SU-DHL-6 (cell line): ENCODE measurements at regions not wholly inside any gene's neighbourhood (a gene's known extent, or its start where the extent isn't known, plus 50 kb on each side); places are given as distances from the start of the nearest gene placed in this dataset.

ENCODE experiments used
- H2AFZ ChIP-seq: fragments of 200-600 bp; sonication (generic); 2 replicates; pipeline ENCODE4 v1.6.1; 2014; ENCODE audit warnings: low read depth, mild to moderate bottlenecking, moderate library complexity, mixed read lengths, antibody characterized with exemption, low read length; ENCODE audit not compliant: severe bottlenecking
- H3F3A ChIP-seq: fragments of 200-600 bp; shearing (Covaris generic); 2 replicates; pipeline ENCODE4 v1.6.0; 2016; ENCODE audit warnings: antibody characterized with exemption, mild to moderate bottlenecking; ENCODE audit not compliant: insufficient read depth
- H3K27ac ChIP-seq: fragments of 200-600 bp; sonication (generic); 2 replicates; pipeline ENCODE4 v1.5.1; 2016; ENCODE audit warnings: low read depth, mild to moderate bottlenecking, low read length, moderate library complexity, mixed read lengths
- H3K27me3 ChIP-seq: fragments of 200-600 bp; sonication (generic), shearing (Covaris generic); 2 replicates; pipeline ENCODE4 v1.6.0; 2014; ENCODE audit warnings: mild to moderate bottlenecking, low read length
- H3K36me3 ChIP-seq: fragments of 200-600 bp; sonication (generic); 2 replicates; pipeline ENCODE4 v1.6.1; 2014; ENCODE audit warnings: mild to moderate bottlenecking, low read length, mixed read lengths
- H3K4me2 ChIP-seq: fragments of 300-600, 200-600 bp; shearing (Covaris generic), sonication (generic); 2 replicates; pipeline ENCODE4 v1.6.0; 2014; ENCODE audit warnings: low read length, low read depth, mild to moderate bottlenecking; ENCODE audit not compliant: poor library complexity, severe bottlenecking
- H3K4me3 ChIP-seq: fragments of 200-600 bp; sonication (generic); 2 replicates; pipeline ENCODE4 v1.5.1; 2014; ENCODE audit warnings: antibody characterized with exemption, low read length, mild to moderate bottlenecking, mixed read lengths; ENCODE audit not compliant: insufficient read depth, poor library complexity, severe bottlenecking
- H3K79me2 ChIP-seq: fragments of 200-600 bp; sonication (generic); 2 replicates; pipeline ENCODE4 v1.6.1; 2014; ENCODE audit warnings: mild to moderate bottlenecking, low read length, moderate library complexity; ENCODE audit not compliant: insufficient read depth
- H3K9ac ChIP-seq: fragments of 200-600 bp; sonication (generic); 2 replicates; pipeline ENCODE4 v1.7.0; 2014; ENCODE audit warnings: mild to moderate bottlenecking, low read length
- H3K9me2 ChIP-seq: fragments of 200-600 bp; sonication (generic); replicated peaks from 2 replicates; pipeline ENCODE4 v1.6.1; 2014; ENCODE audit warnings: low read length; ENCODE audit not compliant: insufficient read depth
- H3K9me3 ChIP-seq: fragments of 200-600 bp; sonication (generic); 2 replicates; pipeline ENCODE4 v1.6.1; 2014; ENCODE audit warnings: low read length, mixed read lengths; ENCODE audit not compliant: insufficient read depth
- H4K20me1 ChIP-seq: fragments of 200-600 bp; sonication (generic); 2 replicates; pipeline ENCODE4 v1.6.1; 2014; ENCODE audit warnings: low read depth, mild to moderate bottlenecking, antibody characterized with exemption, low read length, moderate library complexity, mixed read lengths
- CTCF ChIP-seq: fragments of 200-600 bp; sonication (generic); IDR thresholded peaks from one replicate; pipeline ENCODE4 v1.5.1; 2017; ENCODE audit warnings: antibody characterized with exemption, mild to moderate bottlenecking, low read length, moderate library complexity; ENCODE audit not compliant: insufficient read depth, poor library complexity, severe bottlenecking
- EZH2phosphoT487 ChIP-seq: fragments of 200-600 bp; sonication (generic), shearing (Covaris generic); conservative IDR thresholded peaks from 2 replicates; pipeline ENCODE4 v1.6.1; 2018; ENCODE audit warnings: mild to moderate bottlenecking, antibody characterized with exemption, low read length, moderate library complexity, mixed read lengths

GRCh38 chr5:133801431-133801830 lies 167.0 kb downstream of the C5orf15 start:
- H3K79me2 ChIP-seq, result no peaks in the 10 kb centered on the region
- no peaks in the 10 kb centered on the region for H4K20me1 ChIP-seq
- H3K4me2 ChIP-seq, result no peak overlapping the region
- H3K27me3 ChIP-seq, result no peaks in the 10 kb centered on the region
- no peak overlapping the region for H2AFZ ChIP-seq
- no peak overlapping the region for H3K27ac ChIP-seq
- no peaks in the 10 kb centered on the region for H3K9me3 ChIP-seq
- TF ChIP-seq EZH2phosphoT487 (no peak), CTCF (no peak)
- H3F3A ChIP-seq, result no peaks in the 10 kb centered on the region
- H3K9me2 ChIP-seq, result no peaks in the 10 kb centered on the region
- H3K4me3 ChIP-seq, result no peak overlapping the region
- H3K36me3 ChIP-seq, result no peaks in the 10 kb centered on the region
- H3K9ac ChIP-seq, result no peak overlapping the region

GRCh38 chr5:133799571-133800237 lies 168.7 kb downstream of the C5orf15 start:
- Histone ChIP-seq H3K27me3 (no peaks in the 10 kb centered on the region), H3K9ac (no peak overlapping the region), H3K36me3 (no peaks in the 10 kb centered on the region), H3K4me2 (no peak overlapping the region), H4K20me1 (no peaks in the 10 kb centered on the region), H2AFZ (no peak overlapping the region), H3K79me2 (no peaks in the 10 kb centered on the region), H3K9me2 (no peaks in the 10 kb centered on the region), H3K4me3 (no peak overlapping the region), H3K9me3 (no peaks in the 10 kb centered on the region), H3F3A (no peaks in the 10 kb centered on the region), H3K27ac (no peak overlapping the region)
- TF ChIP-seq CTCF (no peak), EZH2phosphoT487 (no peak)

GRCh38 chr5:133797167-133797566 lies 171.3 kb downstream of the C5orf15 start:
- Histone ChIP-seq H3K27ac (no peak overlapping the region), H2AFZ (no peak overlapping the region), H3K4me2 (no peak overlapping the region), H3K36me3 (no peaks in the 10 kb centered on the region), H4K20me1 (no peaks in the 10 kb centered on the region), H3K9me3 (no peaks in the 10 kb centered on the region), H3F3A (no peaks in the 10 kb centered on the region), H3K27me3 (no peaks in the 10 kb centered on the region), H3K9ac (no peak overlapping the region), H3K79me2 (no peaks in the 10 kb centered on the region), H3K4me3 (no peak overlapping the region), H3K9me2 (no peaks in the 10 kb centered on the region)
- TF ChIP-seq EZH2phosphoT487, result no peak
- no peak for TF ChIP-seq CTCF
